ENCODE measurements at regions not wholly inside any gene's neighbourhood (a gene's known extent, or its start where the extent isn't known, plus 50 kb on each side); places are given as distances from the start of the nearest gene placed in this dataset.
"Not testable (repeated sequence)": the region's sequence is repeated elsewhere in the genome, so short reads cannot be mapped to it uniquely, and the experiment has no call there.

DNA sequence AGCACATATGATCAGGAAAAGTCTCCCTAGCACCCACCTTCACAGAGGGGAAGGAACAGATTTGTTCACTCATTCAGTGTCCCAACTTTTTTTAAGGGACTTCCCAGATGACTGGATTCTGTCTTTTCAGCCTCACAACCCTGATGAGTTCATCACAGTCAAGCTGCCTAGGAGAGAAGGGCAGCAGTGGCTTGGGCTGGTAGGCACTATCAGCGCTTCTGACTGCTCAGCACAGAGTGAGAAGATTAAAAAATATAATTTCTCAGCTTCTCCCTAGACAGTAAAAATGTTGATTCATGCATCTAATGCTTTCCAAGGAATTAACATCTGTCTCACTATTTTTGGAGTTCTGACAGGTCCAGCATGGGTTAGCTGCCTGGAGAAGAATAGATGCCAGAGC is 328.2 kb downstream of the DTHD1 start:
- DNase-seq = no peak

DNA sequence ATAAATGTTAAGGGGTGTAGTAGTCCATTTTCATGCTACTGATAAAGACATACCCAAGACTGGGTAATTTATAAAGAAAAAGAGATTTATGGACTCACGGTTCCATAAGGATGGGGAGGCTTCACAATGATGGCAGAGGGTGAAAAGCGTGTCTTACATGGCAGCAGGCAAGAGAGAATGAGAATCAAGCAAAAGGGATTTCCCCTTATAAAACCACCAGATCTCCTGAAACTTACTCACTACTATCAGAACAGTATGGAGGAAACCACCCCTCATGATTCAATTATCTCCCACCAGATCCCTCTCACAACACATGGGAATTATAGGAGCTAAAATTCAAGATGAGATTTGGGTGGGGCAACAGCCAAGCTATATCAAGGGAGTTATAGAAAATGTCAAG is 329.2 kb downstream of the DTHD1 start:
- no peak for DNase-seq

DNA sequence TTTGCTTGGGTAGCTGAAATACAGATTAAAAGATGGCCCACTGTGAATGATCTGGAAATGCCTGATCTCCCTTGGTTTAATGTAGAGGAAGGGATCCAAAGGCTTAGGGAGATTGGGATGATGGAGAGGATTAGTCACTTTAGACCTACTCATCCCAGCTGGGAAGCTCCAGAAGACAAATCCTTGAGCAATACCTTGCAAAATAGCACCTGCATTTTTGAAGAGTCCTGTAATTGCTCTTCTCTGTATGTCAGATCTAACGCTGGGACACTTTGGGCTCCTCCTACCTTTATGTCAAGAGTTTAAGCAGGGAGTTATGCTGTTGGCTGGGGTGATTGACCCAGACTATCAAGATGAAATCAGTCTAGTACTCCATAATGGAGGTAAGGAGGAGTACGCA is 331.7 kb downstream of the DTHD1 start:
- DNase-seq = not testable (repeated sequence)

- DNase-seq = no peak
Measured at GRCh38 chr4:36614011-36614410, 332.6 kb downstream of the DTHD1 start.

DNA sequence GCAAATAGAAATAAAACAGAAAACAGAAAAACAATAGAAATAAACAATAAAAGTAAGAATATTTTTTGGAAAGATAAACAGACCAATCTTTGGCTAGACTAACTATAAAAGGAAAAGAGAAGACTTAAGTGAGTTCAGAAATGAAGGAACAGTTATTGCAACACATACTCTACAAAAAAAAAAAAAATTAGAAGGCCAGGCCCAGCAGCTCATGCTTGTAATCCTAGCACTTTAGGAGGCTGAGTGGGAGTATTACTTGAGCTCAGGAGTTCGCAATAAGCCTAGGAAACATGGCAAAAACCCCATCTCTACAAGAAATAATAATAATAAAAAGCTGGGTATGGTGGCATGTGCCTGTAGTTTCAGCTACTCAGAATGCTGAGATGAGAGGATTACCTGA is 336.7 kb downstream of the DTHD1 start:
- no peak for DNase-seq

- no peak for DNase-seq
Measured at GRCh38 chr4:36624030-36624429, 342.6 kb downstream of the DTHD1 start.

GRCh38 chr4:36638273-36638811 is 356.9 kb downstream of the DTHD1 start:
- no peak for DNase-seq

DNA sequence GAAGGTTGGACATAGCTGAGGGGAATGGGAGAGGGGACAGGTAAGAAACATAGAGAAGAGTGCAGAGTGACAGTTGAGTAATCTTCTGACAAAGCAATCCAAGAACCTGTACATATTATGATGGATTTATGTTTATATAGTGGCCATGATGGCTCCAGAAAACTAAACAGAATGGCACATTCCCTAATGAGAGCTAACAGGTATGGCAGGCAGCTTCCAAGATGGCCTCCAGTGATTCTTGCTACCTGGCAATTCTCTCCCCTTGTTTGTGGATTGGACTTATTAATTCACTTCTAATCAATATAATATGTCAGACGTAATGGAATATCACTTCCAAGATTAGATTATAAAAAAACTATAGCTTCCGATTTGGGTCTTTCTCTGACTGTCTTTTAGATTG is 359.5 kb downstream of the DTHD1 start:
- no peak for DNase-seq

- DNase-seq = no peak
Measured at GRCh38 chr4:36651253-36651652, 369.8 kb downstream of the DTHD1 start.

GRCh38 chr4:36652857-36653256 is 371.4 kb downstream of the DTHD1 start:
- DNase-seq = no peak

DNA sequence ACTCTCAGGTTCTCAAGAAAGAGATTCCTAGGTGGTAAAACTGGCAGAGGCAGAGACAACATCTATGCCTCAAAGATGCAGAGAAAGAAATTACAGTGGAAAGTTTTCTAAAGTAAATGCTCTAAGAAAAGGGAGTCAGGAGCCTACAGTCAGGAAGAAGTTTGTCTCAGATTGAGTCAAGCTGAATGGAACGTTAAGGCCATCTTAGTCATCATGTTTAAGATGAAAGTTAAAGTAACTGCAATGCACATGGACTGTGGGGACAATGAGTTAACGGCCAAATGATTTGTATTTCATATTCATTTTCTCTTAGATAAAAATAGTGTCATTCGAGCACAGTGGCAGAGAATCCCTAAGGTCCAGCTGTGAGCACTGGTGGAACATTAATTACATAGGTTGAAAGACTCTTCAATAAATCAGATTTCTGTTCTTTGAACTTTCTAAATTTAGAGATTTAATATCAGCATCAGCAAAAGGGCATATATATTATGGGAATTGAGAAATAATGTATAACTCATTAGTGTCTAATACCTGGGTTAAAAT is 384.6 kb downstream of the DTHD1 start:
- no peak for DNase-seq

GRCh38 chr4:36675436-36675835 is 394.0 kb downstream of the DTHD1 start:
- no peak for DNase-seq

GRCh38 chr4:36676139-36677050 is 395.0 kb downstream of the DTHD1 start:
- DNase-seq = no peak

GRCh38 chr4:36677112-36677511 is 395.7 kb downstream of the DTHD1 start:
- DNase-seq = no peak

DNA sequence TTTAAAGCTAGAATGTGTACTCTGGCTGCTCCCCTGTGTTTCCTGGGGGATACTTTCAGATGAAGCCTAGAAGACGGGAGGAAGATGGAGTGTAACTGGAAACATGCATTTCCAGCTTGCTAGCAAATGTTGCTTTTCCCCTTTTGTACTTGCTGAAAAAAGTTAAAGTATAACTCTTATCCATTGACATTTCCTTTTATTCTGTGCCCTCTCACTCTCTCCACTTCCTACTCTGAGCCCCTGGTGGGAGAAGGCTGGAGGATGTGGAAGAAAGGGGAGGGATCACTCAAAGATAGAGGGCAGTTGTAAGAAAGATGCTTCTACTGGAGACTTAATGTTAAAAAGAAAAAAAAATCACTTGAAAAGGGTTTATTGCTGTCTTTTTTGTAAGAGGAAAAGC is 396.5 kb downstream of the DTHD1 start:
- no peak for DNase-seq

DNA sequence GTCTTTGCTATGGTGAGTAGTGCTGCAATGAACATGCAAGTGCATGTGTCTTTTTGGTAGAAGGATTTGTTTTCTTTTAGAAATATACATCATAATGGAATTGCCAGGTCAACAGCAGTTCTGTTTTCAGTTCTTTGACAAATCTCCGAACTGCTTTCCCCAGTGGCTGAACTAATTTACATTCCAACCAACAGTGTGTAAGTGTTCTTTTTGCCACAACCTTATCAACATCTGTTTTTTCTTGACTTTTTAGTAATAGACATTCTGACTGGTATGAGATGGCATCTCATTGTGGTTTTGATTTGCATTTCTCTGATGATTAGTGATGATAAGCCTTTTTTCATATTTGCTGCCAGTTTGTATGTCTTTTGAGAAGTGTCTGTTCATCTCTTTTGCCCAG is 406.3 kb downstream of the DTHD1 start:
- DNase-seq = no peak

DNA sequence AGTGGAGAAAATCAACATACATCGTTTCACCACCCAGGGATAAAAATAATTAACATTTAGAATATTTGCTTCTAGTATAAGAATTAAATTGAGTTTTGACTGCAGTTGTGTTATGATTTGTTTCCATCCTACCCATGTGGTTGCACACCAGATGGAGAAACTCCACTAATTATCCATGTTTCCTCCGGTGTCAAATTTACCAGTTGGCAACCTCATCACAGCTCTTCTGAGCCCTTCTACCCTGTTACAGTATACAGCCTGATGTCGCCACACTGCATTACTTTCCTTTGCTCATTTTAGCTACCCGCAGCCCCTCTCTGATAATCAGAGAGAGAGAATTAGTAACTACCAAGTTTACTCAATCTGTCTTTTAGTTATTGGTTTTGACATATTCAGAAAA is 411.2 kb downstream of the DTHD1 start:
- no peak for DNase-seq

- DNase-seq = no peak
Measured at GRCh38 chr4:36702245-36702644, 420.8 kb downstream of the DTHD1 start.

GRCh38 chr4:36704289-36704688 is 422.9 kb downstream of the DTHD1 start:
- no peak for DNase-seq

- no peak for DNase-seq
Measured at GRCh38 chr4:36709991-36710390, 428.6 kb downstream of the DTHD1 start.

- DNase-seq = no peak
Measured at GRCh38 chr4:36712013-36712412, 430.6 kb downstream of the DTHD1 start.

DNA sequence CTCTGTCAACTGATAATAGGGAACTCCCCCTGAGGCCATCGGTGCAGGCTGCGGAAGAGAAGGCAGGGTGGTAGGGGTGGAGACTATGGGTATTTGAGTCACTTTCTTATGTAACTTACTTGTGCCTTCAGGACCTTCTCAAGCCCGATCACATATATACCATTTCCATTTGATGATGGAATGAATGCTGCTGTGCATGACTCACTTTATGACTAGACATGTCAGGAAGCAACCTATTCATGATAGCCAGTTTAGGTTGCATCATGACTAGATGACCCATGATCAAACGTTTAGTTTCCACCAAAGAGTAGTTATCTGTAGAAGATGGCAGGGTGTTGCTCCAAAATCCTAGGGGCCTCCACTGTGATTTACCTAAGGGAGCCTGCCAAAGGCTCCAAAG is 435.5 kb downstream of the DTHD1 start:
- no peak for DNase-seq

DNA sequence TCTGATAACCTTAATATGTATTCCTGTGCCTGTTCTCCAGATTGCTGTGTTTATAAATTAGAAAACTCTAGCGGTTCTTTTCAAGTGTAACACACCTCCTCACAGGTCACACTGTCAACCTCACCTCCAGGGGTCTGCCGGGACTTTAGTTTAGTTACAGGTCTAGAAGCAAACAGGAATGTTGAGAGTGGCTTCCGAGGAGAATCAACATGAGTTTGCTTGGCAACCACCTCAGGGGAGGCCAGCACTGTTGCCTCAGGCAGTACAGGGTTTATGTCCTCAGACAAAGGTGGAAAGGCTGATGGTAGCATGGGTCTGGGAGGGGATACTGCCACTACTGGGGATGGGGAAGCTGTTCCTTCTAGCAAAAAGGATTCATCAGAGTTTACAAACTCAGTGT is 438.0 kb downstream of the DTHD1 start:
- no peak for DNase-seq

- no peak for DNase-seq
Measured at GRCh38 chr4:36722986-36723385, 441.6 kb downstream of the DTHD1 start.

GRCh38 chr4:36734334-36734733 is 452.9 kb downstream of the DTHD1 start:
- DNase-seq = no peak

Measured in activated effector memory CD4-positive, alpha-beta T cell treated with Interleukin-2 at 50 U/mL for 16 hours (primary cell).